ENCODE measurements at regions not wholly inside any gene's neighbourhood (a gene's known extent, or its start where the extent isn't known, plus 50 kb on each side); places are given as distances from the start of the nearest gene placed in this dataset.
A peak's percentile ranks its signal among the peaks of the same experiment; 100 is the strongest.

DNA sequence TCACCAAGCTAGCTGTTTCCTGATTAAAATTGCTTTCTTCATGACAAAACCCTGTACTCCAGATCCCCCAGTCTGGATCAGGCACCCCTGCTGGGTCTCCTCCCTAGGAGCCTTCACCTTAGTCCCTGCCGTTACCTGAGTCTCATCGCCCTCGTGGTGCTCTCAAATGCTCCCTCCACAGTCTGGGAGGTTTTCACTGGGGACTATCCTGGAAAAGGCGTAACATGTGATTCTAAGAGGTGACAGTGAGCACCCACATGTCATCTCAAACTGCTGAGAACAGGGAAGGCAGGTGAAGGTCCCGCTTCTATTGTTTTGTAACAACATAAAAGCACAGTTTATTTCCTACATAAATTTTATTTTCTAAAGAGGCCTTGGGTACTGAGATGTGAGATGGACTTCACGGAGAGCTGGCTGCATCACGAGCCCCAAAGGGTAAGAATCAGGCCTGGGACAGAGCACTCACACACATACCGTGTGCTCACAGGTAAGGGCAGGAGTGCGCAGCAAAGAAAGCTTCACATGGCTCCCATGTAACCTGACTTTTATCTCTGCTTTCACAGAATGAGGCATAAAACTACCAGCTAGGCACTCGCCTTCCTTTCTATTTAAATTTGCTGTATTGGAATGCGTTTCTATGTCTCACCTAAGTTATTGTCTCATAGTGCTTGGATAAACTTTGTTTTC lies 531.5 kb downstream of the RNF144A start:
- Histone ChIP-seq H3K27ac (ENCODE audit: insufficient read length, low read depth, low read length) (no peak overlapping the region), H3K4ac (ENCODE audit: low read depth, low read length) (no peak overlapping the region), H2BK120ac (ENCODE audit: low read depth, low read length, poor library complexity, severe bottlenecking) (no peak overlapping the region), H2BK5ac (ENCODE audit: insufficient read length, low read length) (no peak overlapping the region), H3K79me1 (ENCODE audit: insufficient read depth, low read depth, low read length, poor library complexity, severe bottlenecking) (no peaks in the 10 kb centered on the region), H2BK12ac (ENCODE audit: insufficient read length, low read depth, low read length) (no peak overlapping the region), H3K9me3 (ENCODE audit: control insufficient read depth, low read depth, low read length) (no peaks in the 10 kb centered on the region), H3K27me3 (ENCODE audit: insufficient read depth, low read length) (no peaks in the 10 kb centered on the region), H3K9ac (ENCODE audit: extremely low read depth, insufficient read length, low read length) (no peak overlapping the region), H2AFZ (ENCODE audit: low read length) (no peak overlapping the region), H4K91ac (ENCODE audit: insufficient read length, low read depth, low read length) (no peak overlapping the region), H3K14ac (ENCODE audit: insufficient read depth, low read length) (no peak overlapping the region), H4K20me1 (ENCODE audit: control insufficient read depth, insufficient read depth, insufficient read length) (no peaks in the 10 kb centered on the region), H3K18ac (ENCODE audit: insufficient read length, low read depth, low read length) (no peak overlapping the region), H4K5ac (ENCODE audit: insufficient read length, low read depth, low read length) (no peak overlapping the region), H3K4me2 (ENCODE audit: insufficient read depth, insufficient read length, low read length) (no peak overlapping the region), H2AK5ac (ENCODE audit: insufficient read length, low read length) (no peak overlapping the region), H2BK20ac (ENCODE audit: low read depth, low read length, poor library complexity, severe bottlenecking) (no peak overlapping the region), H4K8ac (replicated peaks; ENCODE audit: insufficient read length, low read depth, low read length) (no peak overlapping the region), H3T11ph (ENCODE audit: low read length) (no peak overlapping the region), H3K23me2 (ENCODE audit: insufficient read length, low read depth, low read length, poor library complexity, severe bottlenecking) (no peaks in the 10 kb centered on the region), H3K79me2 (ENCODE audit: insufficient read depth, low read length) (no peaks in the 10 kb centered on the region), H2BK15ac (ENCODE audit: low read depth, low read length) (no peak overlapping the region), H3K56ac (ENCODE audit: insufficient read length, low read depth, low read length) (no peak overlapping the region), H3K23ac (ENCODE audit: insufficient read length, low read depth, low read length) (no peak overlapping the region), H3K4me1 (ENCODE audit: insufficient read depth, low read length) (peaks cover 6% of the 10 kb centered on the region; the same call in 1 of the 2 replicates)
- H3K27me3 Mint-ChIP-seq (ENCODE audit: low read depth) = no peaks in the 10 kb centered on the region
- H3K4me3 Mint-ChIP-seq = no peak overlapping the region
- 0 out of 5 replicates have a peak, but pooled peaks cover 0 to 5% of the 10 kb centered on the region in 2 experiments for H3K9me3 Mint-ChIP-seq
- DNase-seq = no peak
- TF ChIP-seq, protein P1, sequence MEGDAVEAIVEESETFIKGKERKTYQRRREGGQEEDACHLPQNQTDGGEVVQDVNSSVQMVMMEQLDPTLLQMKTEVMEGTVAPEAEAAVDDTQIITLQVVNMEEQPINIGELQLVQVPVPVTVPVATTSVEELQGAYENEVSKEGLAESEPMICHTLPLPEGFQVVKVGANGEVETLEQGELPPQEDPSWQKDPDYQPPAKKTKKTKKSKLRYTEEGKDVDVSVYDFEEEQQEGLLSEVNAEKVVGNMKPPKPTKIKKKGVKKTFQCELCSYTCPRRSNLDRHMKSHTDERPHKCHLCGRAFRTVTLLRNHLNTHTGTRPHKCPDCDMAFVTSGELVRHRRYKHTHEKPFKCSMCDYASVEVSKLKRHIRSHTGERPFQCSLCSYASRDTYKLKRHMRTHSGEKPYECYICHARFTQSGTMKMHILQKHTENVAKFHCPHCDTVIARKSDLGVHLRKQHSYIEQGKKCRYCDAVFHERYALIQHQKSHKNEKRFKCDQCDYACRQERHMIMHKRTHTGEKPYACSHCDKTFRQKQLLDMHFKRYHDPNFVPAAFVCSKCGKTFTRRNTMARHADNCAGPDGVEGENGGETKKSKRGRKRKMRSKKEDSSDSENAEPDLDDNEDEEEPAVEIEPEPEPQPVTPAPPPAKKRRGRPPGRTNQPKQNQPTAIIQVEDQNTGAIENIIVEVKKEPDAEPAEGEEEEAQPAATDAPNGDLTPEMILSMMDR (conservative IDR thresholded peaks at IDR 0.05) = no peak
- WGBS (ENCODE audit: extremely low coverage, insufficient read length, low lambda C conversion rate) = no CpG with 5 or more reads among the region's 11 CpGs
- peaks cover 0 to 6% (median 0%) of the 10 kb centered on the region in 3 experiments; a peak in 2 of 7 replicates for H3K36me3 Mint-ChIP-seq (ENCODE audit: insufficient read depth in 1 of 3, low read depth in 3 of 3)
- H3K27ac Mint-ChIP-seq = peak overlapping the region in 1 of 3 experiments; percentile 21; a peak in 3 of 7 replicates
- H3K4me1 Mint-ChIP-seq = peaks cover 21 to 31% of the 10 kb centered on the region in 2 experiments

All from H9 (cell line).